ENCODE measurements at regions not wholly inside any gene's neighbourhood (a gene's known extent, or its start where the extent isn't known, plus 50 kb on each side); places are given as distances from the start of the nearest gene placed in this dataset.
"Not testable (repeated sequence)": the region's sequence is repeated elsewhere in the genome, so short reads cannot be mapped to it uniquely, and the experiment has no call there.

- TF ChIP-seq, protein P1, sequence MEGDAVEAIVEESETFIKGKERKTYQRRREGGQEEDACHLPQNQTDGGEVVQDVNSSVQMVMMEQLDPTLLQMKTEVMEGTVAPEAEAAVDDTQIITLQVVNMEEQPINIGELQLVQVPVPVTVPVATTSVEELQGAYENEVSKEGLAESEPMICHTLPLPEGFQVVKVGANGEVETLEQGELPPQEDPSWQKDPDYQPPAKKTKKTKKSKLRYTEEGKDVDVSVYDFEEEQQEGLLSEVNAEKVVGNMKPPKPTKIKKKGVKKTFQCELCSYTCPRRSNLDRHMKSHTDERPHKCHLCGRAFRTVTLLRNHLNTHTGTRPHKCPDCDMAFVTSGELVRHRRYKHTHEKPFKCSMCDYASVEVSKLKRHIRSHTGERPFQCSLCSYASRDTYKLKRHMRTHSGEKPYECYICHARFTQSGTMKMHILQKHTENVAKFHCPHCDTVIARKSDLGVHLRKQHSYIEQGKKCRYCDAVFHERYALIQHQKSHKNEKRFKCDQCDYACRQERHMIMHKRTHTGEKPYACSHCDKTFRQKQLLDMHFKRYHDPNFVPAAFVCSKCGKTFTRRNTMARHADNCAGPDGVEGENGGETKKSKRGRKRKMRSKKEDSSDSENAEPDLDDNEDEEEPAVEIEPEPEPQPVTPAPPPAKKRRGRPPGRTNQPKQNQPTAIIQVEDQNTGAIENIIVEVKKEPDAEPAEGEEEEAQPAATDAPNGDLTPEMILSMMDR (IDR thresholded peaks at IDR 0.05; ENCODE audit: insufficient read depth, missing control alignments): no peak
- DNase-seq (ENCODE audit: insufficient read length, low spot score) (no peak), FAIRE-seq (no peak)
Measured at GRCh38 chr11:38950867-38951266, 2352.8 kb upstream of the RAG2 start.

DNA sequence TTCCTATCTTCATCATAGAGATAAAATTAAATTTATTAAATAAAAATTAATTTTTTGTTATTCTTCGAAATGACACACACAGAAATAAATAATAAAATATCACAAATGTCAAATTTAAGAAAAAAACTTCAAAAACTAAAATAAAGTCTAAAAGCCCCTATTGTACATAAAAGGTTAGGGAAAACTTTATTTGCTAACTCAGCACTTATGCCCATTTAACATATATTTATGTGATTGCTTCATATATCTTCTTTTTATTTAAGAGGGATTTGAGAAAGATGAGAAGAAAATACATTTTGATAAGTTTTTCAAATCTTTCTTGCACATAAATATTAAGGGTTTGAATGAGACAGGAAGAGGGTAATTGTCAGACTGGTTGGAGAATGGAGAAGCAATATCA, 2350.4 kb upstream of the RAG2 start:
- TF ChIP-seq, protein P1 (IDR thresholded peaks at IDR 0.05; ENCODE audit: insufficient read depth, missing control alignments): no peak
- DNase-seq (ENCODE audit: insufficient read length, low spot score): no peak
- FAIRE-seq: no peak

GRCh38 chr11:38937709-38938108, 2339.7 kb upstream of the RAG2 start:
- TF ChIP-seq, protein P1 (IDR thresholded peaks at IDR 0.05; ENCODE audit: insufficient read depth, missing control alignments): no peak
- FAIRE-seq: no peak
- no peak for DNase-seq (ENCODE audit: insufficient read length, low spot score)

- FAIRE-seq (no peak), DNase-seq (ENCODE audit: insufficient read length, low spot score) (no peak)
- TF ChIP-seq, protein P1 (IDR thresholded peaks at IDR 0.05; ENCODE audit: insufficient read depth, missing control alignments): no peak
Measured at GRCh38 chr11:38935941-38936340, 2337.9 kb upstream of the RAG2 start.

GRCh38 chr11:38927993-38928392, 2330.0 kb upstream of the RAG2 start:
- FAIRE-seq: no peak
- TF ChIP-seq, protein P1 (IDR thresholded peaks at IDR 0.05; ENCODE audit: insufficient read depth, missing control alignments): no peak

DNA sequence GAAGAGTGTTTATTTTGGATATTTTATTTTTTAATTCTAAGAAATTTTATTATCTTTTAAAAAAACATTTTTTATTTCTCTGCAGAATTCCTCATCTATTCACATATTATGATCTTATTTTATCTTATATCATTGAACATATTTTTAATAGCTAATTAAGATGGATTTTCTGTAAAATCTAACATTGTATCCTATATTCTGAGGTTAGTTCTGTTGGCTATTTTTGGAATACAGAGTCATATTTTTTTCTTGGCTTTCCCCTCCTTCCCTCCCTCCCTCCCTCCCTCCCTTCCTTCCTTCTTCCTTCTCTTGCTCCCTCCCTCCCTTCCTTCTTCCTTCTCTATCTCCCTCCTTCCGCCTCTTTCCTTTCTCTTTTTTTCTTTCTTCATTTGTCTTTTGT, 2326.6 kb upstream of the RAG2 start:
- no peak for DNase-seq (ENCODE audit: insufficient read length, low spot score)
- TF ChIP-seq, protein P1 (IDR thresholded peaks at IDR 0.05; ENCODE audit: insufficient read depth, missing control alignments): no peak

More at GRCh38 chr11:38927993-38928392, 2330.0 kb upstream of the RAG2 start:
- DNase-seq (ENCODE audit: insufficient read length, low spot score): no peak

GRCh38 chr11:38900211-38900610, 2302.2 kb upstream of the RAG2 start:
- TF ChIP-seq, protein P1 (IDR thresholded peaks at IDR 0.05; ENCODE audit: insufficient read depth, missing control alignments): no peak
- DNase-seq (ENCODE audit: insufficient read length, low spot score) (no peak), FAIRE-seq (no peak)

More for the DNA sequence above, 2326.6 kb upstream of the RAG2 start:
- FAIRE-seq: no peak

GRCh38 chr11:38894201-38894600, 2296.2 kb upstream of the RAG2 start:
- not testable (repeated sequence) for DNase-seq (ENCODE audit: insufficient read length, low spot score); FAIRE-seq
